Tibial artery (tissue), 4 donors: ENCODE measurements at regions not wholly inside any gene's neighbourhood (a gene's known extent, or its start where the extent isn't known, plus 50 kb on each side); places are given as distances from the start of the nearest gene placed in this dataset.

Source experiments
- DNase-seq, 2 donors: peaks; one replicate each; pipeline ENCODE4 v3.0.0-alpha.2; 2019
- H3K27ac ChIP-seq, 2 donors: fragments of 200-600 bp; sonication (generic) in 1 of 2; 1 replicate in 1 of 2; 2 replicates in 1 of 2; pipeline ENCODE4 v1.5.1; 2018 to 2019; ENCODE audit warnings: mild to moderate bottlenecking in 1 of 2
- H3K27me3 ChIP-seq, 2 donors: fragments of 200-600 bp; sonication (generic) in 1 of 2; one replicate each; pipeline versions ENCODE4 v1.5.1 to v1.6.0; 2016 to 2019
- H3K36me3 ChIP-seq, 3 donors: fragments of 200-600 bp; sonication (generic) in 2 of 3; one replicate each; pipeline ENCODE4 v1.5.1; 2016 to 2019; ENCODE audit warnings: mild to moderate bottlenecking in 2 of 3
- H3K4me1 ChIP-seq, 4 donors: fragments of 200-600 bp; sonication (generic) in 2 of 4; 1 replicate in 3 of 4; 2 replicates in 1 of 4; pipeline ENCODE4 v1.5.1; 2016 to 2019
- H3K4me3 ChIP-seq, 2 donors: fragments of 200-600 bp; sonication (generic) in 1 of 2; 1 replicate in 1 of 2; 2 replicates in 1 of 2; pipeline ENCODE4 v1.5.1; 2018 to 2019; ENCODE audit warnings: mild to moderate bottlenecking in 2 of 2
- H3K9me3 ChIP-seq, 3 donors: fragments of 200-600 bp; sonication (generic) in 1 of 3; one replicate each; pipeline ENCODE4 v1.5.1; 2016 to 2019
- CTCF ChIP-seq, 2 experiments: fragments of 200-600 bp in 1 of 2; fragments of 450-650 bp in 1 of 2; IDR thresholded peaks; one replicate each; pipeline ENCODE4 v1.5.1; 2017 to 2019; ENCODE audit warnings: antibody characterized with exemption in 2 of 2, mild to moderate bottlenecking in 1 of 2, moderate library complexity in 1 of 2
- intact Hi-C: fragments of 100-400 bp; cut with DNase I; formaldehyde crosslinking; loops from one replicate; pipeline ENCODE4 v1.15.0; 2023; ENCODE audit warnings: low total_unique reads

GRCh38 chr9:91111876-91112275 lies 249.8 kb downstream of the AUH start:
- Histone ChIP-seq H3K36me3 (no peaks in the 10 kb centered on the region), H3K27me3 (no peaks in the 10 kb centered on the region), H3K4me1 (peaks cover 0 to 12% (median 6%) of the 10 kb centered on the region in 4 donors), H3K9me3 (peaks cover 0 to 14% (median 10%) of the 10 kb centered on the region in 3 donors), H3K4me3 (no peak overlapping the region), H3K27ac (no peak overlapping the region)
- intact Hi-C loops: no loop called here
- TF ChIP-seq CTCF (IDR thresholded peaks at IDR 0.05): no peak
- DNase-seq: no peak

- no peaks in the 10 kb centered on the region for H3K27me3 ChIP-seq
- no peaks in the 10 kb centered on the region for H3K36me3 ChIP-seq
- TF ChIP-seq CTCF (IDR thresholded peaks at IDR 0.05): no peak
- peaks cover 0 to 14% (median 10%) of the 10 kb centered on the region in 3 donors for H3K9me3 ChIP-seq
- H3K27ac ChIP-seq: no peak overlapping the region
- H3K4me1 ChIP-seq: peaks cover 0 to 20% (median 13%) of the 10 kb centered on the region in 4 donors
- intact Hi-C loops: no loop called here
- no peak for DNase-seq
- no peak overlapping the region for H3K4me3 ChIP-seq
Observed at GRCh38 chr9:91113016-91113415, 248.7 kb downstream of the AUH start.

- no peaks in the 10 kb centered on the region for H3K36me3 ChIP-seq
- H3K27ac ChIP-seq: no peak overlapping the region
- intact Hi-C loops: no loop called here
- H3K4me3 ChIP-seq: no peak overlapping the region
- peaks cover 0 to 14% (median 10%) of the 10 kb centered on the region in 3 donors for H3K9me3 ChIP-seq
- peaks cover 0 to 34% (median 26%) of the 10 kb centered on the region in 4 donors for H3K4me1 ChIP-seq
- no peak for DNase-seq
- no peak for TF ChIP-seq CTCF (IDR thresholded peaks at IDR 0.05)
- H3K27me3 ChIP-seq: no peaks in the 10 kb centered on the region
Observed at GRCh38 chr9:91114450-91114849, 247.3 kb downstream of the AUH start.

- H3K27ac ChIP-seq: peak overlapping the region; percentile 25 to 83
- TF ChIP-seq CTCF (IDR thresholded peaks at IDR 0.05): no peak
- intact Hi-C loops: loop anchor here (5.0 kb wide), 1 partner anchor 76 kb away; no protein-coding TSS in a partner anchor
- peaks cover 0 to 46% (median 35%) of the 10 kb centered on the region in 4 donors for H3K4me1 ChIP-seq
- DNase-seq: no peak
- H3K9me3 ChIP-seq: no peaks in the 10 kb centered on the region
- no peaks in the 10 kb centered on the region for H3K27me3 ChIP-seq
- H3K4me3 ChIP-seq: no peak overlapping the region
- H3K36me3 ChIP-seq: no peaks in the 10 kb centered on the region
Observed at GRCh38 chr9:91116211-91116610, 245.5 kb downstream of the AUH start.

GRCh38 chr9:91116711-91117110 lies 245.0 kb downstream of the AUH start:
- intact Hi-C loops: loop anchor here (5.0 kb wide), 1 partner anchor 76 kb away; no protein-coding TSS in a partner anchor
- Histone ChIP-seq H3K27me3 (no peaks in the 10 kb centered on the region), H3K36me3 (no peaks in the 10 kb centered on the region), H3K9me3 (no peaks in the 10 kb centered on the region), H3K4me1 (peaks cover 0 to 46% (median 35%) of the 10 kb centered on the region in 4 donors), H3K4me3 (no peak overlapping the region), H3K27ac (peak overlapping the region; percentile 25 to 83)
- TF ChIP-seq CTCF (IDR thresholded peaks at IDR 0.05): no peak
- DNase-seq: no peak

- Histone ChIP-seq H3K36me3 (no peaks in the 10 kb centered on the region), H3K4me1 (peaks cover 0 to 46% (median 35%) of the 10 kb centered on the region in 4 donors), H3K4me3 (peak overlapping the region; percentile 26 to 42), H3K27me3 (no peaks in the 10 kb centered on the region), H3K9me3 (no peaks in the 10 kb centered on the region), H3K27ac (peak overlapping the region; percentile 72 to 83)
- TF ChIP-seq CTCF (IDR thresholded peaks at IDR 0.05): no peak
- intact Hi-C loops: loop anchor here (5.0 kb wide), 1 partner anchor 75 kb away; no protein-coding TSS in a partner anchor
- DNase-seq: peak in 1 of 2 donors; percentile 68
Observed at GRCh38 chr9:91117474-91117891, 244.2 kb downstream of the AUH start.
